ENCODE measurements at regions not wholly inside any gene's neighbourhood (a gene's known extent, or its start where the extent isn't known, plus 50 kb on each side); places are given as distances from the start of the nearest gene placed in this dataset.

GRCh38 chr5:38621840-38622437, 65.5 kb upstream of the LIFR start:
- TF ChIP-seq CTCF (IDR thresholded peaks at IDR 0.05) (no peak), ZFX (IDR thresholded peaks at IDR 0.05; ENCODE audit: borderline replicate concordance) (no peak)
